ENCODE measurements at regions not wholly inside any gene's neighbourhood (a gene's known extent, or its start where the extent isn't known, plus 50 kb on each side); places are given as distances from the start of the nearest gene placed in this dataset.
"Not testable (repeated sequence)": the region's sequence is repeated elsewhere in the genome, so short reads cannot be mapped to it uniquely, and the experiment has no call there.

- DNase-seq, result no peak
- Histone ChIP-seq H3K36me3 (ENCODE audit: control insufficient read depth, insufficient read depth, low read length) (no peaks in the 10 kb centered on the region), H3K9me3 (ENCODE audit: control insufficient read depth, insufficient read depth, low read length) (no peaks in the 10 kb centered on the region), H3K4me3 (ENCODE audit: low read length) (no peak overlapping the region), H3K27ac (ENCODE audit: low read length) (no peak overlapping the region), H3K27me3 (ENCODE audit: control insufficient read depth, insufficient read depth, low read length) (no peaks in the 10 kb centered on the region), H3K4me1 (ENCODE audit: control insufficient read depth, insufficient read depth, low read length) (peaks cover 2% of the 10 kb centered on the region)
- Mint-ChIP-seq H3K9me3 (peaks cover 0 to 2% of the 10 kb centered on the region in 2 donors), H3K27me3 (ENCODE audit: low read depth in 2 of 2) (no peaks in the 10 kb centered on the region), H3K4me3 (peak overlapping the region; percentile 49), H3K4me1 (peaks cover 31 to 46% of the 10 kb centered on the region in 2 donors), H3K36me3 (no peaks in the 10 kb centered on the region), H3K27ac (peak overlapping the region; percentile 51 to 73)
- WGBS (ENCODE audit: insufficient coverage), result 64% methylated on average over 3 of the region's 3 CpGs
- intact Hi-C loops (cut with micrococcal nuclease), result no loop called here
- no peak for ATAC-seq
- TF ChIP-seq CTCF (IDR thresholded peaks at IDR 0.05), result no peak
Measured at GRCh38 chr11:103737747-103738146, 298.7 kb upstream of the DDI1 start.

GRCh38 chr11:103739074-103739796 lies 297.2 kb upstream of the DDI1 start:
- 34% methylated on average over 16 of the region's 18 CpGs for WGBS (ENCODE audit: insufficient coverage)

GRCh38 chr11:103744496-103745153 lies 291.8 kb upstream of the DDI1 start:
- Histone ChIP-seq H3K27me3 (ENCODE audit: control insufficient read depth, insufficient read depth, low read length) (no peaks in the 10 kb centered on the region), H3K9me3 (ENCODE audit: control insufficient read depth, insufficient read depth, low read length) (no peaks in the 10 kb centered on the region), H3K4me3 (ENCODE audit: low read length) (no peak overlapping the region), H3K36me3 (ENCODE audit: control insufficient read depth, insufficient read depth, low read length) (no peaks in the 10 kb centered on the region), H3K4me1 (ENCODE audit: control insufficient read depth, insufficient read depth, low read length) (no peaks in the 10 kb centered on the region), H3K27ac (ENCODE audit: low read length) (no peak overlapping the region)
- peaks cover 5 to 6% of the 10 kb centered on the region in 2 donors for H3K4me1 Mint-ChIP-seq
- no peaks in the 10 kb centered on the region for H3K27me3 Mint-ChIP-seq (ENCODE audit: low read depth in 2 of 2)
- no peaks in the 10 kb centered on the region for H3K36me3 Mint-ChIP-seq
- no peak overlapping the region for H3K27ac Mint-ChIP-seq
- H3K9me3 Mint-ChIP-seq, result peaks cover 2% of the 10 kb centered on the region in 2 donors
- intact Hi-C loops (cut with micrococcal nuclease), result no loop called here
- no peak overlapping the region for H3K4me3 Mint-ChIP-seq
- TF ChIP-seq CTCF (IDR thresholded peaks at IDR 0.05), result no peak
- DNase-seq (no peak), ATAC-seq (no peak)
- WGBS (ENCODE audit: insufficient coverage), result 44% methylated on average over 2 of the region's 2 CpGs

More at GRCh38 chr11:103739074-103739796, 297.2 kb upstream of the DDI1 start:
- peak in 1 of 2 donors; percentile 5 for DNase-seq
- ATAC-seq; intact Hi-C loops (cut with micrococcal nuclease); H3K36me3 ChIP-seq (ENCODE audit: control insufficient read depth, insufficient read depth, low read length); H3K4me1 ChIP-seq (ENCODE audit: control insufficient read depth, insufficient read depth, low read length); H3K9me3 Mint-ChIP-seq; H3K9me3 ChIP-seq (ENCODE audit: control insufficient read depth, insufficient read depth, low read length); H3K27me3 Mint-ChIP-seq (ENCODE audit: low read depth in 2 of 2); H3K36me3 Mint-ChIP-seq; H3K27me3 ChIP-seq (ENCODE audit: control insufficient read depth, insufficient read depth, low read length): not testable (repeated sequence)
- Mint-ChIP-seq H3K4me1 (peaks cover 31 to 41% of the 10 kb centered on the region in 2 donors), H3K4me3 (peak overlapping the region; percentile 73), H3K27ac (peak overlapping the region; percentile 73 to 80)
- Histone ChIP-seq H3K27ac (ENCODE audit: low read length) (peak overlapping the region; percentile 48), H3K4me3 (ENCODE audit: low read length) (peak overlapping the region; percentile 24)

GRCh38 chr11:103749158-103749557 lies 287.3 kb upstream of the DDI1 start:
- intact Hi-C loops (cut with micrococcal nuclease), result no loop called here
- H3K27me3 ChIP-seq (ENCODE audit: control insufficient read depth, insufficient read depth, low read length), result no peaks in the 10 kb centered on the region

More at GRCh38 chr11:103749158-103749557, 287.3 kb upstream of the DDI1 start:
- Histone ChIP-seq H3K36me3 (ENCODE audit: control insufficient read depth, insufficient read depth, low read length) (no peaks in the 10 kb centered on the region), H3K4me1 (ENCODE audit: control insufficient read depth, insufficient read depth, low read length) (no peaks in the 10 kb centered on the region), H3K9me3 (ENCODE audit: control insufficient read depth, insufficient read depth, low read length) (no peaks in the 10 kb centered on the region), H3K27ac (ENCODE audit: low read length) (no peak overlapping the region), H3K4me3 (ENCODE audit: low read length) (no peak overlapping the region)
- no peaks in the 10 kb centered on the region for H3K4me1 Mint-ChIP-seq
- ATAC-seq (no peak), DNase-seq (no peak)
- no peak for TF ChIP-seq CTCF (IDR thresholded peaks at IDR 0.05)
- no peaks in the 10 kb centered on the region for H3K27me3 Mint-ChIP-seq (ENCODE audit: low read depth in 2 of 2)
- 56% methylated on average over 1 of the region's 1 CpG for WGBS (ENCODE audit: insufficient coverage)
- peaks cover 2% of the 10 kb centered on the region in 2 donors for H3K9me3 Mint-ChIP-seq
- H3K4me3 Mint-ChIP-seq, result no peak overlapping the region
- H3K27ac Mint-ChIP-seq, result no peak overlapping the region
- H3K36me3 Mint-ChIP-seq, result no peaks in the 10 kb centered on the region
